ENCODE measurements at regions not wholly inside any gene's neighbourhood (a gene's known extent, or its start where the extent isn't known, plus 50 kb on each side); places are given as distances from the start of the nearest gene placed in this dataset.
A peak's percentile ranks its signal among the peaks of the same experiment; 100 is the strongest.

DNA sequence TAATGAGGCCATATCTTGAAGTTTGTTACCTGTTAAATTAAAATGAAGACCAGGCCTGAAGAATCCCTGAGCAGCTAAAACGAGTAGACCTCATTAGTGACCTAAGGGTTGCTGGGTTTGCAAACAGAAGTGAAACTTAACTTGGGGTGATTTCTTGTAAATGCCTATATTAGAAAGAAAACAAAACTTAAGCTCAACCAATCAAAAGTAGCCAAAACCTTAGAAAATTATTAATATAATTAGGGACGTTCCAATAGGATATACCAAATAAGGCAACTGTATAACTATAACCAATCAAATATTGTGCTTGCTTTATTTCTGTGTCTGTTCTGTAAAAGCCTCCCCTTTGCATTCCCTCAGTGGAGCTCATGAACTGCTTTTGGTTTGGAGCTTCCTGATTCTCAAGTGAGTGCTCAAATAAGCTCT, 137.9 kb upstream of the VRK2 start:
- no peak for DNase-seq

DNA sequence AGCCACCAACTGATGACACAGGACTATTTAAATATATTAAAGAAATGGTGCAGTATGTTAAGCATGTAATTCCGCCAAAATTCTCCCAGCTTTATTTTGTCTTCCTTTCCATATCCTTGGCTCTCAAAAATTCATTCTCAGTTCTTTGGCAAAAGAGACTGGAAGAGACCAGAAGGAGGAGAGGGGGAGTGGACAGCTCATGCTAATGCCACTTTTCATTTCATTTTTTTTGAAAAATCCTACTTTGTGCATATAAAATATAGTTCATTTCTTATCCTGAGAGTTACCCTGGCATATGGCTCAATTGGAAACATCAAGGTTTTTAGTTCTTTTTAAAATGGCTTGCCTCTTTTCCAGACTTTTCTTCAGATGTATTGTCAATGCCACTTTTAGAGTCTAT, 128.5 kb upstream of the VRK2 start:
- no peak for DNase-seq

DNA sequence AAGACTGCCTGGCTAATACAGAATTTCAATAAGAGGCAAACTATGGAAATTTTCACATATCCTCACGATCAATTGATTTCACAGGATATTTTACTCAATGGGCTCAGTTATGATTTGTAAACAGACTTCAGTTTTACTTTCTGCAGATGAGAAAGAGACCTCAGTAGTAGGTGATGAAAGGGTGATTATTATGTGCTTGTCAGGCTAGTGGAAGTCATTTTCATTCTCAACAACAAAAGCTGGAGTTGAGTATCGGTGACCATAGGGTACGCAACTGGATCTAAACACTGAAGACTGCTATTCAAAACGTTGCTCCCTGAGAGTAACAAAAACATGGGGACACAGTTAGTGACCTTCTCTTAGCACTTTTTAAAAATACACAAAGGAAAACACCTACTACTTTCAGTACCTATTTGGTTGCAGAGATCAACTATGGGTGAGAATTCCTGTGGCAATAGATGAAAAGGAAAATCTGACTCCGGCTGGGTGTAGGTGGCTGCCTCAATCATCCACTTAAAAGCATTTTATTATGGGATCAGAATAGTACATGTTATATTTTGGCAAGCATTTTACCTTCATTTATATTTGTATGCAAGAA, 126.2 kb upstream of the VRK2 start:
- no peak for DNase-seq

DNA sequence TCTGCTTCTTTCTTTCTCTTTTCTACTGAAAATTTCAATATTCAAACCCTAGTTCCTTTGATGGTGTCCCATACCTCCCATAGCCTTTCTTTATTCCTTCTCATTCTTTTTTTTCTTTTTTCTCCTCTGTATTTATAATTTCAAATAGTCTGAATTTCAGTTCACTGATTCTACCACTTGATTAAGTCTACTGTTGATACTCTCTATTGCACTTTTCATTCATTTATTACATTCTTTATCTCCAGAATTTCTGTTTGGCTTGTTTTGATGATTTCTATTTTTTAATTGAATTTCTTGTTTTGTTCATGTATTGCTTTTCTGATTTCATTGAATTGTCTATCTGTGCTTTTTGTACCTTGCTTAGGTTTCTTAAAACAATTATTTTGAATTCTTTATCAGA, 111.9 kb upstream of the VRK2 start:
- no peak for DNase-seq

DNA sequence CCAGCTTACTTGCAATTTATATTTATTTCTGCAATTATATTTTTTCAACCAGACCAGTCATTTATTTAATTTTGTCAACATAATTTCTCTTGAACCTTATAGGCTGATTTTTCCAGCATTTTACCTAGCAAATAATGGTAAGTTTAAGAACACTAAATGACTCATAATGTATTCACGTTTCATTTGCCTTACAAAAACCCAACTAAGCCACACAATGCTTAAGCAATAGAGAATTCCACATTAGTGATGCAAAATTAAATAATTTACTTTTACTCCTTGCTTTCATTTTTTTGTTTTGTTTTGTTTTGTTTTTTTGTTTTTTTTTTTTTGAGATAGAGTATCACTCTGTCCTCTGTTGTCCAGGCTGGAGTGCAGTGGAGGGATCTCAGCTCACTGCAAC, 110.4 kb upstream of the VRK2 start:
- DNase-seq, result no peak

DNA sequence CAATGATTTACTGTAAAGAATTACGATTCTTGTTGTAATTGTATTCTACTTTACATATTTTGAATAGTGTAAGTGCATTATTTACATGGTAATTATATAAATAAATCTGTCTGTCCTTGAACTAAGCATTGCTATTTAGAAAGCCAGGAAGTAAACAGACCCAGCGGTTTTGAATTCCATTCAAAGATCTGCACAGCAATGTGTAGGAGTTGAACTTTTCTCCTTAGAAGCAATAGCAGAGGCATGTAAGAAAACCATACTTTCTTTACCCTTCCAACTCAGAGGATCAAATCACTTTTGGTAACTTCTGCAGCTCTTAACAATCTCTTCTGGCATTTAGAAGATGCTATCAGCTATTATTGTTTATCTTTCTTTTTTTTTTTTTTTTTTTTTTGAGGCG, 109.2 kb upstream of the VRK2 start:
- DNase-seq, result no peak

DNA sequence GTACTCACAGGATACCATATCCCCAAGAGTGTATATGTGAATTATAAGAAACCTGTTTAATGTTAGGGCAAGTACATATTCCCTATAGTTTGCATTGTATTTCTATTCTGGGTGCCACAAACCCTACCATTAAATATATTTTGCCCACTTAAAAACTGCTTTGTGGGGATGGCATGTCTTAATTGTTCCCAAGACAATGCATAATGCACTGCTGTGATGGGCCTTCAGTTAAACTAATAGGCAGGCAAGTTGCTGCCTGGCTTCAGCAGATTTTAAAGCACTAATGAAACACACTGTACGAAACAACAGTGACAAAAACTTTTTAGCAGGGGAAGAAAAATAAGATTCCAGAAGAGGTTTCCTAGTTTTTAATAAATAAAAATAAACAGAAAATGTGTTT, 104.8 kb upstream of the VRK2 start:
- no peak for DNase-seq

DNA sequence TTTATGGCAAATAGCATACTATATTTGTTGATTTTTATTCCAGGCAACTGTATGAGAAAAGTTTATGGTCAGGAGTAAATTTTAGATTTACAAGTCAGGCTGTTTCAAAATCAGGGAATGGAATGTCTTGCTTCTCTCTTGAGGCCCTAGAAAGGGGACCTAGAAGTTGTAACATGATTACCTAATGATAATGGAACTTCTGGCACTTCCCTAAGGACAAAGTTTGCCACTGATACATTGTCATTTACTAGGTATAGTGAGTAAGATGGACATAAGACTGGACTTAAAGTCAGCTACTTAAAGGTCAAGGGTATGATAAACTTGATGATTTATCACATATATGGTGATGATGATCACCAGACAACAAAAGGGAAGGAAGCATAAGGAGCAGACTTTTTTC, 103.3 kb upstream of the VRK2 start:
- DNase-seq, result no peak

DNA sequence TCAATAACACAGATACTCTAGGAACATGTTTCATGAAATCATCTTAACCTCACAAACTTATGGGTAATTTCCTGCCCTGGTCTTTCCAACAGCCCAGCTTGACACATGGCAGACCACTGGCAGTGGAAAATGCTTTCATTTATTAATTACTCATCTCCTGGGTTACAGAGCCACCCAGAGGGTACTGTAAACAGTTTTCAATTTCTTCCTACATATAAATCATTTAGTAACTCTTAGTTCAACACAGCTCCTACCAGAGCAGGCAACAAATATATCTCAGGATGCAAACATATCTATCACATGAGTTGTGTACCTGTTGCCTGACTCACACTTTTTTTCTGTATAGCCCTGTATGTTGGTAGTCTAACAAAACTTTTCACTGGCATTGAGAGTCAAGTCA, 99.2 kb upstream of the VRK2 start:
- no peak for DNase-seq

DNA sequence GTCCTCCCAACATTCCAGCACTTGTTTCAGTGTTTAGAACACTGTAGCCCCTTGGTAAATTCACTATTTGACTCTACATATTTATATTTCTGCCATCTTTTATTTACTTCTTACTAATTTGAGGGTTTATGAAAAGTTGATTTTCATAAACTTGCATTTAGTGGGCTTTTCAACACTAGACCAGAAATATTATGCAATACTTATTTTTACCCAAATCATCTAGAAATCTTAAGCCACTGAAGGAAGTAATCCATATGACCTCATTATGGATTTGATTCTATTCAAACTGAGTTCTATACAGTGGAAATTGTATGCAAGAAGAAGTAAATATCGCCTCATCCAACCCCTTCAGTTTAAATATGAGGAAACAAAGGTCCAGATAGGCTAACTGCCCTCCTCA, 92.6 kb upstream of the VRK2 start:
- no peak for DNase-seq

DNA sequence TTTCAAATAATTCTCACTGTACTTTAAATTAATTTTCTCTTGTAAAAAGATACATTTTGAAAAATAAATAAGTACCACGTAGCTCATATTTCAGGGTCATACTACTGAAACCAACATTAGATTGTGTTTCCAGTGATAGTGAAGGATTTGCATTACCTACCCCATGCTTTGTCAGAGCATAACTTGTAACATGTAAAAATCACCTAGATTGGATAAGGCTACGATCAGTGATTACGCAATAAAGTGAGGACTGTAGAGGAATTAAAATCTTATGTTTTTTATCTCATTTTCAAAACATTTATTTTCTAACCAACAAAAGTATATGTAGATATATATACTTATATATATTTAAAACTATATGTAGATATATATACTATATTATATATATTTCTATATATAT, 89.4 kb upstream of the VRK2 start:
- DNase-seq, result no peak

DNA sequence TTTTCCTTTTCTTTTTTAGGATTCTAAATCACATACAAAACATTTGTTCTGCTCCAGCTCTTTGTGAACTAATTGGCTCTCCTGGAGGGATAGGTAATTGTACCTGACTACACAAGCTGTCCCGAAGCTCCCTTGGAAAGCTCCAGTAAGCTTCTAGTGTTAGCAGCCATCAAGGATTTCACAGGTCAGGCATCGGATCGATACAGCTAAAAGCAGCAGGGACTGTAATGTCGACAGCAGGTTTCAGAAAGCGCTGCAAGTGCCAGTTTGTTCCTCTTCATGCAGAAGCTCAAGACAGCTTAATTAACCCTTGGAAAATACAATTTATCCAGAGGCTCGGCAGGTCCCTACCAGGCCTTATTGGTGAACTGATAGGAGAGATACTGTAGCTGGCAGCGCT, 87.2 kb upstream of the VRK2 start:
- peak in 1 of 51 donors; percentile 3 for DNase-seq

DNA sequence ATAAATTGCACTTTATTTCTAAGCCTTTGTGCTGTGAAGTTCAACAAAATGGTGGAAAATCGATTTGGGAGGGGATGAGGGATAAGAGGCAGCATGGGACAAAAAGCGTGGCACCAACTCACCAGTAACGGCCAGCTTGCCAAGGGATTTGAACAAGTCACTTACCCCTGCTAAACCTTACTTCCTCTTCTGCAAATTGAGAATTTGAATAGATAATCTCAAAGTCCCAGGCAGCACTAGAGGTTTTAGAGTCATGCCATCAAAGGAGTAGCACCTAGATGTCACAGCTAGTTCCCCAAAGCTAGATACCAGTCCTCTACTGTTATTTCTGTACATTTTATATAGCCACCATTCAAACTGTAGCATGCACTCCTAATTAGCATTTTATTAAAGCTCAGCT, 83.7 kb upstream of the VRK2 start:
- DNase-seq, result no peak

DNA sequence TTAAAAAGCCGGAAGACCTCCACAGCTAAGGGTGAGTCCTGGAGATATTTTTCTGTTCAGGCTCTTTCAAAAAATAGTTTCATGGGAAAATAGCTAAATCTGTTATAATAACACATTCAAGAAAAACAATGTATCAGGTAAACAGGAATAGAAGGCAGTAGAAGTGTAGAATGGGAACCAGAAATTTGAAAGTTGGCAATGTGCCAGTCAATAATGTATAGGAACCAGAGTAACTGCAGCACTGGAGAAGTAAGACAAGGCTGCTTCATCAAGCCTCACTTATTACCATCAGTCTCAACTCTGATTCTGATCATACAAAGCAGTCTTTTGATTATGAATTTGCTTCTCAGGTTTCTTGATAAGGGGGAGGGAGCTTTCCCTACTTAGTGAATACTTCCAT, 81.4 kb upstream of the VRK2 start:
- no peak for DNase-seq

DNA sequence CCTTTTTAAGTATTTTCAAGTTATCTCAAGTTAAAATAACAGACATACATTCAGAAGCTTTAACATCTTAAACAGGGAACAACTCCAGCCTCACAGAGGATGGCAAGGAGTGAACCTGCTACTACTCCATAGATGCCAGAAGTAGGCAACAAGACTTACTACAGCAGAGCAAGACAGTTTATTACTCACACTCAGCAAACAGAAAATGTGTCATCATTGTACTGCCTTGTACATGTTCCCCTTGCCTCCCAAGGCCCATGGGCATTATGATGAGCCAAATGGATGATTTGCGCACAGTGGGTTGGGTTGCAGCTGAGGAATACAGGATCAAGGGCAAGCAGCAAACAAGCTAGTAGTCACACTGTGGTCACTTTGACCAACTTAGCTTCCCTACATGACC, 80.6 kb upstream of the VRK2 start:
- no peak for DNase-seq

DNA sequence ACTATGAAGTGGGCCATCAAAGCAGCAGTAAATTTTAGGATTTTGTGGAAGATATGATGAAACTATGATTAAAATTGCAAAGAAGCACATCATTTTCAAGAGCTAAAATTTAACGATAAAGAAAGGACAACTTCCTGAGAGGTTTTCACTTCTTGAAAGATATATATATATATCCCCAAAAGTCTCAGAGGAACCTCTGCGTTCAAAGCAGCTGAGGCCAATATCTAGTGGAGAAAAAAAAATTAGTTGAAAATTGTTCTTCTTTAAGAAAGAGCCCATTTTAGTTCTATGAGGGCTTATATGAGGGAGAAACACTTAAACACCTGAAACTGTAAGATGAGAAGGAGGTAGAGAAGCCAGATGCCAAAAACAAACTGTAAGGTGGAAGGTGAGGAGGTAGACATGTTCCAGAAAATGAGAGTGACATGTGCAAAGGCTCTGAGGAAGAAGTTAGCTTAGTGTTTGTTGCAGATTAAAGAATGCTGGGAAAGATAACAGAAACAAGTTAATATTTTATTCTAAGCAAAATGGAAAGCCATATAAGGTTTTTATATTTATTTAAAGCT, 72.9 kb upstream of the VRK2 start:
- no peak for DNase-seq

DNA sequence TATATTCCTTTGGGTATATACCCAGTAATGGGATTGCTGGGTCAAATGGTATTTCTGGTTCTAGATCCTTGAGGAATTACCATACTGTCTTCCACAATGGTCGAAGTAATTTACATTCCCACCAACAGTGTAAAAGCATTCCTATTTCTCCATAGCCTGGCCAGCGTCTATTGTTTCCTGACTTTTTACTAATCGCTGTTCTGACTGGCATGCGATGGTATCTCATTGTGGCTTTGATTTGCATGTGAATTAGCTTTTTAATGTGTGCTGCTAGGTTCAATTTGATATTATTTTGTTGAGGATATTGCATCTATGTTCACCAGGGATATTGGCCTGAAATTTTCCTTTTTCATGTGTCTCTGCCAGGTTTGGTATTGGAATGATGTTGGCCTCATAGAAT, 67.4 kb upstream of the VRK2 start:
- no peak for DNase-seq

DNA sequence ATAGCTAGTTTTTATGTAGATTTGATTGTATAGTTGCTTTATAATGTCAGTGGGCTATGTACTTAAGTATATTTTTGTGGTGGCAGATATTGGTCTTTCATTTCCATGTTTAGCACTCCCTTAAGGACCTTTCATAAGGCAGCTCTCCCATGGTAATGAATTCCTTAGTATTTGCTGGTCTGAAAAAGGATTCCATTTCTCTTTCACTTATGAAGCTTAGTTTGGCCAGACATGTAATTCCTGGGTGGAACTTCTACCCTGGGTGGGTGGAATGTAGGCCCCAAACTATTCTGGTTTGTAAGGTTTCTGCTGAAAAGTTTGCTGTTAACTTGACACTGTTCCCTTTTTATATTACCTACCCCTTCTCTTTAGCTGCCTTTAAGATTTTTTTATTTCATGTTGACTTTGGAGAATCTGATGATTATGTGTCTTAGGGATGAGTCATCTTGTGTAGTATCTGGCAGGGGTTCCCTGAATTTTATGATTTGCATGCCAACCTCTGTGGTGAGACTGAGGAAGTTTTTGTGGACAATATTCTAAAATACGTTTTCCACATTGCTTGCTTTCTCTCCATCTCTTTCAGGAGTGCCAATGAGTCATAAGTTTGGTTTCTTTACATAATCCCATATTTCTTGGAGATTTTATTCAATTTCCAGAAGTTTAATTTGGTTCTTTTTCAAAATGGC, 65.4 kb upstream of the VRK2 start:
- DNase-seq, result no peak

DNA sequence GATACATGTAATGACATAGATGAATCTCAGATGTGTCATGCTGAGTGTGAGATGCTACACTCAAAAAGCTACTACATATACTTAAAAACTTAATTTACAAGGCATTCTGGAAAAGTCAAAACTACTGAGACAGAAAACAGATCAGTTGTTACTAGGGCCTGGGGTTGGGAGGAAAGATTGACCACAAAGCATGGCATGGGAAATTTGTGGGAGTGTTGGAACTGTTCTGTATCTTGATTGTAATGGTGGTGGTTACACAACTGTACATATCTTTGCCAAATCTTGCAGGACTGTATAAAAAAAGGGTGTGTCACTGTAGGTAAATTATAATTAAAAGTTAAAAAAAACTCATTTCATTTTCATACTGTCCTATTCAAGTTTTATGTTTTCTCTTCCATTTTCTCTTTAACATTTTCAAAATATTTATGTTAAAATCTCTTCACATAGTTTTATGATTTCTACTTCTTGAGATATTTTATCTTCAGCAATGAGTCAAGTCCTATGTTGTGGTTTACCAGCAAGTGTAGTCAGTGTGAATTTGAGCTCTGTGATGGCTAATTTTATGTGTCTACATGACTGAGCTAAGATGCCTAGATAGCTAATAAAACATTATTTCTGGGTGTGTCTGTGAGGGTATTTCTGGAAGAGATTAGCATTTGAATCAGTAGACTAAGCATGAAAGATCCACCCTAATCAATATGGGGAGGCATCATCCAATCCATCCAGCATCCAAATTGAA, 58.6 kb upstream of the VRK2 start:
- no peak for DNase-seq

DNA sequence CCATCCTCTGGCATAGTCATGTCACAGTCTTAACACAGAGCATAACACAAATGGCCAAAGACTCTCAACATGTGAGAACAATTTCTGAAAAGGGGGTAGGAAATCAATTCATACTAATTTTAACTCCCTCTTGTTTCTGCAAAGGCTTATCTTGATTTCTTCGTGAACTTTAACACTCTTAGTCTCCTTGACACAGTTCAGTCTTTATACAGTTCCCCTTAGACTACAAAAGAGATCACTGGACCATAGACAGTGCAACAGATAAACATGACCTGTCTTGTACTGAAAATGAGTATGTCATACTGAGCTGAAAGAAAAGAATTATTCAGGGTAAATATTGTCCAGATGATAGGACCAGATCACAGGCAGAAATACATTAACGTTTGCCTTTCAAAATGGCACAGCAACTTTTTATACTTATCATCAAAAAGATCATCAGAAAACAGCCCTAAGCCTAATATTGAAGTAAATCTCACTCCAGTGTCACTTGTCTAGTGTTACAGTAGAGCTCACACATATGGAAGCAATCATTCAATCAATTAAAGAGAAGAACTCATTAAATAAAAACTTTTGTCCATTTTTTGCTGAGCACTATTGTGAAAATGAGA, 56.4 kb upstream of the VRK2 start:
- no peak for DNase-seq

Measured in hypothalamus (tissue), 51 donors.